Neural cell (in vitro differentiated cells): ENCODE measurements at regions not wholly inside any gene's neighbourhood (a gene's known extent, or its start where the extent isn't known, plus 50 kb on each side); places are given as distances from the start of the nearest gene placed in this dataset.

Experiments
- EP300 ChIP-seq: fragments of 450-650 bp; conservative IDR thresholded peaks from 2 replicates; pipeline ENCODE4 v1.6.1; 2014; ENCODE audit warnings: antibody characterized with exemption, mild to moderate bottlenecking, moderate library complexity; ENCODE audit not compliant: poor library complexity, severe bottlenecking
- EZH2 ChIP-seq: fragments of 200-600, 300-800 bp; shearing (Covaris generic), sonication (generic); IDR thresholded peaks from 2 replicates; pipeline ENCODE4 v1.6.1; 2014; ENCODE audit warnings: antibody characterized with exemption, low read length, borderline replicate concordance, mild to moderate bottlenecking; ENCODE audit not compliant: insufficient read depth, poor library complexity, severe bottlenecking
- POLR2AphosphoS5 ChIP-seq: IDR thresholded peaks from 2 replicates; pipeline ENCODE4 v1.6.1; 2012
- RAD21 ChIP-seq: fragments of 450-650 bp; conservative IDR thresholded peaks from 2 replicates; pipeline ENCODE4 v1.6.1; 2014; ENCODE audit warnings: antibody characterized with exemption, mild to moderate bottlenecking, moderate library complexity
- REST ChIP-seq: IDR thresholded peaks from 2 replicates; pipeline ENCODE4 v1.6.1; 2012; ENCODE audit warnings: borderline replicate concordance
- TAF1 ChIP-seq: IDR thresholded peaks from 2 replicates; pipeline ENCODE4 v1.6.1; 2012; ENCODE audit warnings: low read depth
- TF ChIP-seq, protein P1 (sequence below): fragments of 450-650 bp; IDR thresholded peaks from 2 replicates; pipeline ENCODE4 v1.5.1; 2014; ENCODE audit warnings: antibody characterized with exemption, mild to moderate bottlenecking, moderate library complexity; ENCODE audit not compliant: poor library complexity, severe bottlenecking

DNA sequence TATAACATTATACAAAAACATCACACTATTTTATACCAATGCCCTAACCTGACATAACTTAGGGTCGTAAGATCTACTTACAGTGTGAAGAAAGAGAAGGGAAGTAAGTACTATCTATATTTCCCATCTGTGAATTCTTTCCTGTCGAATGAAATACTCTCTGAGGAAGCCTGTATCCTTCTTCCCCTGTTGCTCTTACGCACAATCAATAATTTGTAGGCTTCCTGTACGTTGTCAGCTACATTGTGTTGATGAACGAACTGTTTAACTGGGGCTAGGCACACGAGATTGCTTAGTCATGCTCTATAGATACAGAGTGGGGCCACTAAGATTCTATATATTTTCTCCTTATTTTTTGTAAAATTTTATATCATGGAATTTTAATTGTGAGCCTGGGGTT, 1125.0 kb upstream of the CELF4 start:
- TF ChIP-seq TAF1 = no peak
- TF ChIP-seq, protein P1, sequence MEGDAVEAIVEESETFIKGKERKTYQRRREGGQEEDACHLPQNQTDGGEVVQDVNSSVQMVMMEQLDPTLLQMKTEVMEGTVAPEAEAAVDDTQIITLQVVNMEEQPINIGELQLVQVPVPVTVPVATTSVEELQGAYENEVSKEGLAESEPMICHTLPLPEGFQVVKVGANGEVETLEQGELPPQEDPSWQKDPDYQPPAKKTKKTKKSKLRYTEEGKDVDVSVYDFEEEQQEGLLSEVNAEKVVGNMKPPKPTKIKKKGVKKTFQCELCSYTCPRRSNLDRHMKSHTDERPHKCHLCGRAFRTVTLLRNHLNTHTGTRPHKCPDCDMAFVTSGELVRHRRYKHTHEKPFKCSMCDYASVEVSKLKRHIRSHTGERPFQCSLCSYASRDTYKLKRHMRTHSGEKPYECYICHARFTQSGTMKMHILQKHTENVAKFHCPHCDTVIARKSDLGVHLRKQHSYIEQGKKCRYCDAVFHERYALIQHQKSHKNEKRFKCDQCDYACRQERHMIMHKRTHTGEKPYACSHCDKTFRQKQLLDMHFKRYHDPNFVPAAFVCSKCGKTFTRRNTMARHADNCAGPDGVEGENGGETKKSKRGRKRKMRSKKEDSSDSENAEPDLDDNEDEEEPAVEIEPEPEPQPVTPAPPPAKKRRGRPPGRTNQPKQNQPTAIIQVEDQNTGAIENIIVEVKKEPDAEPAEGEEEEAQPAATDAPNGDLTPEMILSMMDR = no peak
- no peak for TF ChIP-seq EP300
- TF ChIP-seq POLR2AphosphoS5 = no peak
- no peak for TF ChIP-seq EZH2
- no peak for TF ChIP-seq REST
- TF ChIP-seq RAD21 = no peak
